ENCODE measurements at regions not wholly inside any gene's neighbourhood (a gene's known extent, or its start where the extent isn't known, plus 50 kb on each side); places are given as distances from the start of the nearest gene placed in this dataset.

DNA sequence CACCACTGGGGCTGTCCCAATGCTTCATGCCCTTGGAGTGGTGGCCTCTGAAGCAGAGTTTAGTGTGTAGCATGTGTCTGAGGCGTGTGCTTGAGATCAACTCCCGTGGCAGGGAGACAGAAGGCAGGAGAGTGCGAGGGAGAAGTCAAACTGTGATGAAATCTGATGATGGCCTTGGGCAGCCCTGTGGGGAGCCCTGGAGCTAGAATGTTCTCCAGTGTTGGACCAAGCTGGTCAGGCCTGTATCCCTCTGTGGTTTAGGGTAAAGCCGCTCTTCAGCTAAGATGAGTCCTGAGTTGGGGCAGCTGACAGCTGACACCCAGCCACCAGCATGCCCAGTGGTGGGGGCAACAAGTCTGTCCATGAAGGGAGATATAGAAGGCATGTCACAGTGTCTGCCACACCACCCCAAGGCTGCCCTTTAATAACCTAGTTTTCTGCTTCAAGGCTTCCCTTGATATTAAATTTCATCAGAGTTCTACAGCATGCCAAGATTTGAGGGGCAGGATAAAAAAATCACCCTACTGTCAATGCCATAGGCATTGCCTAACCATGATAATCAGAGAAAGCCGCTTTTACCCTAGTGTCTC is 170.5 kb upstream of the SVIL start:
- TF ChIP-seq, protein P1, sequence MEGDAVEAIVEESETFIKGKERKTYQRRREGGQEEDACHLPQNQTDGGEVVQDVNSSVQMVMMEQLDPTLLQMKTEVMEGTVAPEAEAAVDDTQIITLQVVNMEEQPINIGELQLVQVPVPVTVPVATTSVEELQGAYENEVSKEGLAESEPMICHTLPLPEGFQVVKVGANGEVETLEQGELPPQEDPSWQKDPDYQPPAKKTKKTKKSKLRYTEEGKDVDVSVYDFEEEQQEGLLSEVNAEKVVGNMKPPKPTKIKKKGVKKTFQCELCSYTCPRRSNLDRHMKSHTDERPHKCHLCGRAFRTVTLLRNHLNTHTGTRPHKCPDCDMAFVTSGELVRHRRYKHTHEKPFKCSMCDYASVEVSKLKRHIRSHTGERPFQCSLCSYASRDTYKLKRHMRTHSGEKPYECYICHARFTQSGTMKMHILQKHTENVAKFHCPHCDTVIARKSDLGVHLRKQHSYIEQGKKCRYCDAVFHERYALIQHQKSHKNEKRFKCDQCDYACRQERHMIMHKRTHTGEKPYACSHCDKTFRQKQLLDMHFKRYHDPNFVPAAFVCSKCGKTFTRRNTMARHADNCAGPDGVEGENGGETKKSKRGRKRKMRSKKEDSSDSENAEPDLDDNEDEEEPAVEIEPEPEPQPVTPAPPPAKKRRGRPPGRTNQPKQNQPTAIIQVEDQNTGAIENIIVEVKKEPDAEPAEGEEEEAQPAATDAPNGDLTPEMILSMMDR (IDR thresholded peaks at IDR 0.05), result no peak
- no peak for TF ChIP-seq POLR2A (IDR thresholded peaks at IDR 0.05)
- TF ChIP-seq POLR2AphosphoS5 (IDR thresholded peaks at IDR 0.05), result no peak
- no peak for TF ChIP-seq EP300 (IDR thresholded peaks at IDR 0.05; ENCODE audit: low read depth)
